ENCODE measurements at regions not wholly inside any gene's neighbourhood (a gene's known extent, or its start where the extent isn't known, plus 50 kb on each side); places are given as distances from the start of the nearest gene placed in this dataset.

DNA sequence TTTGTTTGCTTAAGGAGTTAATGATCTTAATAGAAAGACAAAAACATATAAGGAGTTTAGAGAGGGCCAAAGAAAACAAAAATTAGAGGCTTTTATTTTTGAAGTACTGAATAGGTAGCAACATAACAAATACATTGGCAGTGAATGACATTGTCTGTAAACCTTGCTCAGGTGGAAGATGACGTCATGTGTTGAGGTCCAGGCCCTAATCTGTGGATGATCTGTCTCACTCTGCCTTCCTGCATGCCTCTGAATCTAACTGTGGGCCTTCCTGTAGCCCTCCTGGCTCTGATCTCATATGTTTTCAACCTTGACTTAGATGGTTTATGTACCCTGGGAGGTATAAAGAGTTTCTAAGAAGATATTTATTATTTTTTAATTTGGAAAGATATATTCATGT lies 58.1 kb upstream of the DYNAP start:
- H3K4me1 ChIP-seq, result no peaks in the 10 kb centered on the region

More for the DNA sequence above, 58.1 kb upstream of the DYNAP start:
- no peaks in the 10 kb centered on the region for H3K36me3 ChIP-seq
- no peaks in the 10 kb centered on the region for H3K9me3 ChIP-seq
- no peak overlapping the region for H3K27ac ChIP-seq
- no peak overlapping the region for H3K4me3 ChIP-seq
- no peak for DNase-seq
- TF ChIP-seq, protein P1, sequence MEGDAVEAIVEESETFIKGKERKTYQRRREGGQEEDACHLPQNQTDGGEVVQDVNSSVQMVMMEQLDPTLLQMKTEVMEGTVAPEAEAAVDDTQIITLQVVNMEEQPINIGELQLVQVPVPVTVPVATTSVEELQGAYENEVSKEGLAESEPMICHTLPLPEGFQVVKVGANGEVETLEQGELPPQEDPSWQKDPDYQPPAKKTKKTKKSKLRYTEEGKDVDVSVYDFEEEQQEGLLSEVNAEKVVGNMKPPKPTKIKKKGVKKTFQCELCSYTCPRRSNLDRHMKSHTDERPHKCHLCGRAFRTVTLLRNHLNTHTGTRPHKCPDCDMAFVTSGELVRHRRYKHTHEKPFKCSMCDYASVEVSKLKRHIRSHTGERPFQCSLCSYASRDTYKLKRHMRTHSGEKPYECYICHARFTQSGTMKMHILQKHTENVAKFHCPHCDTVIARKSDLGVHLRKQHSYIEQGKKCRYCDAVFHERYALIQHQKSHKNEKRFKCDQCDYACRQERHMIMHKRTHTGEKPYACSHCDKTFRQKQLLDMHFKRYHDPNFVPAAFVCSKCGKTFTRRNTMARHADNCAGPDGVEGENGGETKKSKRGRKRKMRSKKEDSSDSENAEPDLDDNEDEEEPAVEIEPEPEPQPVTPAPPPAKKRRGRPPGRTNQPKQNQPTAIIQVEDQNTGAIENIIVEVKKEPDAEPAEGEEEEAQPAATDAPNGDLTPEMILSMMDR (IDR thresholded peaks at IDR 0.05), result no peak
- TF ChIP-seq POLR2A (IDR thresholded peaks at IDR 0.05), result no peak
- no peaks in the 10 kb centered on the region for H3K27me3 ChIP-seq

Small RNA genes in the stretch of these regions (small RNA-seq; reads per million reads assigned to genes)
- 0 reads per million in 2 donors for gene AC090897.1
